K562 (cell line): ENCODE measurements at regions not wholly inside any gene's neighbourhood (a gene's known extent, or its start where the extent isn't known, plus 50 kb on each side); places are given as distances from the start of the nearest gene placed in this dataset.

Experiments used
- ATAC-seq: fragments of 200-7000 bp; cut with Tn5 transposase; 3 replicates; pipeline ENCODE4 v1.9.1; 2020; ENCODE audit warnings: moderate library complexity
- BruUV-seq: library from RNA; stranded (reverse); fragments of 400-500 nt; replicated peaks from 2 replicates; lab custom pipeline; 2021; lab: Mats Ljungman, UMichigan
- CTCF ChIA-PET: fragments of 300-600 bp; formaldehyde crosslinking; extraction: SDS; loops from one replicate; lab custom pipeline; 2021; ENCODE audit warnings: low intra/inter-chr PET ratio; lab: Yijun Ruan, JAX
- POLR2A ChIA-PET: fragments of 300-600, 350-650 bp; sonication (Branson Sonifier 250); formaldehyde crosslinking; extraction: SDS; loops from one replicate; lab custom pipeline; 2021; ENCODE audit warnings: antibody characterized with exemption, inconsistent platforms; lab: Yijun Ruan, JAX
- DNase-seq, 4 experiments: peaks; one replicate each; pipeline versions ENCODE4 v3.0.0 to v3.0.0-alpha.2; 2011 to 2018; ENCODE audit warnings: low spot score in 3 of 4, mixed read lengths in 3 of 4; ENCODE audit errors: extremely low read depth in 1 of 4
- FAIRE-seq: peaks from 2 replicates; lab custom pipeline; 2011; peaks lifted over from hg19 to GRCh38; lab: Jason Lieb, UNC
- H2AFZ ChIP-seq: 2 replicates; pipeline ENCODE4 v1.6.0; 2011; ENCODE audit warnings: low read depth, low read length, control low read depth, inconsistent platforms
- H3K27ac ChIP-seq: fragments of 200-600 bp; 3 replicates; pipeline ENCODE4 v1.8.0; 2011; ENCODE audit warnings: low read depth, mild to moderate bottlenecking, control low read depth, inconsistent platforms, low read length, moderate library complexity, mixed read lengths; ENCODE audit errors: extremely low read depth
- H3K27me3 ChIP-seq, 2 experiments: fragments of 300-600 bp in 1 of 2; 2 replicates in 1 of 2; 3 replicates in 1 of 2; pipeline versions ENCODE4 v1.6.0 to v1.8.0; 2011; ENCODE audit warnings: inconsistent platforms in 2 of 2, low read length in 2 of 2, mild to moderate bottlenecking in 1 of 2, mixed read lengths in 1 of 2, moderate library complexity in 1 of 2; ENCODE audit not compliant: control insufficient read depth in 2 of 2, insufficient read depth in 2 of 2
- H3K36me3 ChIP-seq: fragments of 300-600 bp; 3 replicates; pipeline ENCODE4 v1.8.0; 2011; ENCODE audit warnings: mild to moderate bottlenecking, low read length, inconsistent platforms; ENCODE audit not compliant: control insufficient read depth, insufficient read depth
- H3K4me1 ChIP-seq, 2 experiments: fragments of 200-600 bp in 1 of 2; replicated peaks in 1 of 2; 2 replicates in 1 of 2; 3 replicates in 1 of 2; pipeline versions ENCODE4 v1.5.1 to v1.8.0; 2011; ENCODE audit warnings: inconsistent platforms in 2 of 2, low read length in 2 of 2, mild to moderate bottlenecking in 1 of 2, mixed read lengths in 1 of 2, moderate library complexity in 1 of 2; ENCODE audit not compliant: control insufficient read depth in 2 of 2, insufficient read depth in 2 of 2
- H3K4me2 ChIP-seq: 2 replicates; pipeline ENCODE4 v1.6.1; 2011; ENCODE audit warnings: low read length, control low read depth, inconsistent platforms, mixed read lengths; ENCODE audit not compliant: insufficient read depth
- H3K4me3 ChIP-seq: fragments of 200-600 bp; sonication (generic), shearing (Covaris generic); 2 replicates; pipeline ENCODE4 v1.5.1; 2016; ENCODE audit warnings: control low read depth, inconsistent platforms
- H3K79me2 ChIP-seq: fragments of 200-600 bp; 3 replicates; pipeline ENCODE4 v1.8.0; 2011; ENCODE audit warnings: low read length, inconsistent platforms; ENCODE audit not compliant: control insufficient read depth, insufficient read depth
- H3K9ac ChIP-seq, 2 experiments: 2 replicates each; pipeline versions ENCODE4 v1.6.0 to v1.6.1; 2011; ENCODE audit warnings: low read depth in 2 of 2, low read length in 2 of 2, control low read depth in 1 of 2, inconsistent platforms in 1 of 2, mild to moderate bottlenecking in 1 of 2, mixed read lengths in 1 of 2; ENCODE audit not compliant: insufficient read depth in 1 of 2
- H3K9me1 ChIP-seq: one replicate; pipeline ENCODE4 v1.6.0; 2011; ENCODE audit warnings: inconsistent platforms, mild to moderate bottlenecking, low read length, moderate library complexity; ENCODE audit not compliant: control insufficient read depth, insufficient read depth
- H3K9me3 ChIP-seq: replicated peaks from 2 replicates; pipeline ENCODE4 v1.5.1; 2011; ENCODE audit warnings: low read depth, low read length, inconsistent platforms; ENCODE audit not compliant: control insufficient read depth, insufficient read depth
- H4K20me1 ChIP-seq: replicated peaks from 2 replicates; pipeline ENCODE4 v1.6.1; 2011; ENCODE audit warnings: low read length, inconsistent platforms, mixed read lengths; ENCODE audit not compliant: control insufficient read depth, insufficient read depth
- CHD7 ChIP-seq: fragments of 200-600 bp; sonication (generic); IDR thresholded peaks from one replicate; pipeline ENCODE4 v1.6.1; 2012; ENCODE audit warnings: mild to moderate bottlenecking, low read depth, low read length, inconsistent platforms
- JUND ChIP-seq, 2 experiments: IDR thresholded peaks; 2 replicates in 1 of 2; 3 replicates in 1 of 2; pipeline ENCODE4 v1.6.1; 2011; ENCODE audit warnings: borderline replicate concordance in 2 of 2, low read depth in 2 of 2, low read length in 2 of 2, improper control_type of control experiment in 1 of 2, missing biosample characterization in 1 of 2, missing genetic modification characterization in 1 of 2, missing genetic modification reagents in 1 of 2
- LCOR ChIP-seq: sonication (generic); formaldehyde crosslinking; IDR thresholded peaks from 2 replicates; pipeline ENCODE4 v1.8.0; 2022; ENCODE audit warnings: mild to moderate bottlenecking, missing genetic modification reagents
- NELFE ChIP-seq: IDR thresholded peaks from 2 replicates; pipeline ENCODE4 v1.6.1; 2011; ENCODE audit warnings: mild to moderate bottlenecking; ENCODE audit not compliant: insufficient read depth, insufficient read length
- PML ChIP-seq: IDR thresholded peaks from 2 replicates; pipeline ENCODE4 v1.6.1; 2012; ENCODE audit warnings: low read length, inconsistent platforms
- PPARD ChIP-seq: fragments of 250-450 bp; sonication (Bioruptor Pico); IDR thresholded peaks from 2 replicates; pipeline ENCODE4 v1.8.0; 2022; ENCODE audit warnings: inconsistent platforms, mild to moderate bottlenecking, moderate library complexity
- RBM17 ChIP-seq: fragments of 200-400 bp; formaldehyde crosslinking; IDR thresholded peaks from 2 replicates; pipeline ENCODE4 v1.6.1; 2017; ENCODE audit warnings: low read depth, mild to moderate bottlenecking, low read length, borderline replicate concordance
- SMARCC2 ChIP-seq: fragments of 450-650 bp; IDR thresholded peaks from 2 replicates; pipeline ENCODE4 v1.6.1; 2017; ENCODE audit warnings: antibody characterized with exemption, moderate library complexity, mild to moderate bottlenecking, low read depth
- ZNF12 ChIP-seq: sonication (generic); formaldehyde crosslinking; IDR thresholded peaks from 2 replicates; pipeline ENCODE4 v1.4.0; 2020; ENCODE audit warnings: mild to moderate bottlenecking, missing genetic modification reagents
- WGBS: fragments of 100-300 bp; shearing (Covaris generic); methylation state at CpG from one replicate; pipeline ENCODE4 v1.1.6; 2016; ENCODE audit warnings: low coverage, mixed read lengths; ENCODE audit not compliant: insufficient coverage; ENCODE audit errors: missing lambda C conversion rate; 5-methylcytosine and 5-hydroxymethylcytosine counted together
- in situ Hi-C: fragments of 300-500 bp; cut with MboI; formaldehyde crosslinking; loops from 4 replicates; pipeline ENCODE4 v1.15.0; 2018; ENCODE audit warnings: inconsistent platforms, mixed read lengths
- intact Hi-C: fragments of 100-400 bp; cut with micrococcal nuclease; formaldehyde crosslinking; loops from 2 replicates; pipeline ENCODE4 v1.14.2; 2022

DNA sequence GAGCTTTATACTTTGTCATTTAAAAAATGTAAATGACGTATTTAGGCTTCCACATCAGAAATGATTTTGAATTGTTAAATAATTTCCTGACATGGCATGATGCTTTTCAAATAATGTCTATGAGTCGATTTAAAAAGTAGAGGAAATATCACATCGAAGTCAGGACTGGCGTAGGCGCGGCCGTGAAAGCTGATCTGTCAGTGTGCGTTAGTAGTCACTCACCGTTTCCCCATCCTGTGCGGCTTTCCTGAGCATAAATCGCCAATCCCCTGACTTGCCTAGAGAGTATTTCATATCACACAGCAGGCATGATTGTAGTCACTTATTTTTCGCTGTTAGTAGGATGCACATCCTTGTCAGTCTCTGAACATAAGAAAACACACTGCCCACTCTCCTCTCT, 843.1 kb downstream of the SOCS6 start:
- Histone ChIP-seq H3K79me2 (no peaks in the 10 kb centered on the region), H3K4me3 (no peak overlapping the region), H3K4me1 (no peaks in the 10 kb centered on the region), H3K4me2 (no peak overlapping the region), H3K36me3 (no peaks in the 10 kb centered on the region), H3K27ac (no peak overlapping the region), H3K9me3 (no peaks in the 10 kb centered on the region), H3K9ac (no peak overlapping the region), H4K20me1 (no peaks in the 10 kb centered on the region), H3K27me3 (no peaks in the 10 kb centered on the region), H3K9me1 (no peaks in the 10 kb centered on the region), H2AFZ (no peak overlapping the region)
- DNase-seq (no peak), FAIRE-seq (no peak), ATAC-seq (no peak)
- BruUV-seq = no TSS peak
- intact Hi-C loops (no loop called here), in situ Hi-C loops (no loop called here)
- CTCF ChIA-PET = no interaction called here
- WGBS = 1% methylated on average over 12 of the region's 12 CpGs
- POLR2A ChIA-PET = no interaction called here
- TF ChIP-seq RBM17 (no peak), PPARD (CRISPR knock-in tag) (no peak), CHD7 (no peak), ZNF12 (no peak), PML (no peak), LCOR (no peak), NELFE (no peak), SMARCC2 (no peak), JUND (IDR thresholded peaks at IDR 0.05; ENCODE audit: borderline replicate concordance, low read depth, low read length) (no peak), JUND (tag; IDR thresholded peaks at IDR 0.05; ENCODE audit: borderline replicate concordance, low read depth, low read length) (no peak)
